ENCODE measurements at regions not wholly inside any gene's neighbourhood (a gene's known extent, or its start where the extent isn't known, plus 50 kb on each side); places are given as distances from the start of the nearest gene placed in this dataset.

- DNase-seq (no peak), ATAC-seq (no peak)
- Mint-ChIP-seq H3K4me3 (no peak overlapping the region), H3K27me3 (ENCODE audit: low read depth in 2 of 2) (no peaks in the 10 kb centered on the region), H3K9me3 (peaks cover 11 to 12% of the 10 kb centered on the region in 2 donors), H3K4me1 (no peaks in the 10 kb centered on the region), H3K36me3 (peaks cover 5% of the 10 kb centered on the region), H3K27ac (no peak overlapping the region)
- H3K4me1 ChIP-seq (ENCODE audit: control insufficient read depth, insufficient read depth, low read length), result no peaks in the 10 kb centered on the region
- no peak for TF ChIP-seq CTCF (IDR thresholded peaks at IDR 0.05)
- intact Hi-C loops (cut with micrococcal nuclease), result no loop called here
- H3K27ac ChIP-seq (ENCODE audit: low read length), result no peak overlapping the region
- H3K36me3 ChIP-seq (ENCODE audit: control insufficient read depth, insufficient read depth, low read length), result no peaks in the 10 kb centered on the region
- WGBS (ENCODE audit: insufficient coverage), result 100% methylated on average over 1 of the region's 2 CpGs
- H3K27me3 ChIP-seq (ENCODE audit: control insufficient read depth, insufficient read depth, low read length), result no peaks in the 10 kb centered on the region
- no peak overlapping the region for H3K4me3 ChIP-seq (ENCODE audit: low read length)
- H3K9me3 ChIP-seq (ENCODE audit: control insufficient read depth, insufficient read depth, low read length), result no peaks in the 10 kb centered on the region
Observed at GRCh38 chr4:176999935-177000543, 207.3 kb upstream of the VEGFC start.

GRCh38 chr4:177001271-177002175 is 208.8 kb upstream of the VEGFC start:
- Histone ChIP-seq H3K4me3 (ENCODE audit: low read length) (no peak overlapping the region), H3K27ac (ENCODE audit: low read length) (no peak overlapping the region), H3K36me3 (ENCODE audit: control insufficient read depth, insufficient read depth, low read length) (no peaks in the 10 kb centered on the region), H3K4me1 (ENCODE audit: control insufficient read depth, insufficient read depth, low read length) (no peaks in the 10 kb centered on the region), H3K9me3 (ENCODE audit: control insufficient read depth, insufficient read depth, low read length) (no peaks in the 10 kb centered on the region), H3K27me3 (ENCODE audit: control insufficient read depth, insufficient read depth, low read length) (no peaks in the 10 kb centered on the region)
- WGBS (ENCODE audit: insufficient coverage), result 82% methylated on average over 2 of the region's 3 CpGs
- Mint-ChIP-seq H3K4me3 (no peak overlapping the region), H3K27ac (no peak overlapping the region), H3K4me1 (no peaks in the 10 kb centered on the region), H3K9me3 (peaks cover 12% of the 10 kb centered on the region in 2 donors), H3K36me3 (no peaks in the 10 kb centered on the region), H3K27me3 (ENCODE audit: low read depth in 2 of 2) (no peaks in the 10 kb centered on the region)
- ATAC-seq (no peak), DNase-seq (no peak)
- intact Hi-C loops (cut with micrococcal nuclease), result no loop called here
- TF ChIP-seq CTCF (IDR thresholded peaks at IDR 0.05), result no peak

GRCh38 chr4:177005674-177006230 is 213.0 kb upstream of the VEGFC start:
- no peak overlapping the region for H3K4me3 Mint-ChIP-seq
- H3K27me3 ChIP-seq (ENCODE audit: control insufficient read depth, insufficient read depth, low read length), result no peaks in the 10 kb centered on the region
- no peak overlapping the region for H3K4me3 ChIP-seq (ENCODE audit: low read length)
- ATAC-seq, result no peak
- H3K9me3 Mint-ChIP-seq, result peaks cover 9 to 13% of the 10 kb centered on the region in 2 donors
- H3K4me1 Mint-ChIP-seq, result no peaks in the 10 kb centered on the region
- no peak overlapping the region for H3K27ac ChIP-seq (ENCODE audit: low read length)
- H3K4me1 ChIP-seq (ENCODE audit: control insufficient read depth, insufficient read depth, low read length), result no peaks in the 10 kb centered on the region
- no peaks in the 10 kb centered on the region for H3K27me3 Mint-ChIP-seq (ENCODE audit: low read depth in 2 of 2)
- DNase-seq, result no peak
- H3K36me3 ChIP-seq (ENCODE audit: control insufficient read depth, insufficient read depth, low read length), result no peaks in the 10 kb centered on the region
- no peak for TF ChIP-seq CTCF (IDR thresholded peaks at IDR 0.05)
- H3K27ac Mint-ChIP-seq, result no peak overlapping the region
- 69% methylated on average over 3 of the region's 3 CpGs for WGBS (ENCODE audit: insufficient coverage)
- no peaks in the 10 kb centered on the region for H3K36me3 Mint-ChIP-seq
- no peaks in the 10 kb centered on the region for H3K9me3 ChIP-seq (ENCODE audit: control insufficient read depth, insufficient read depth, low read length)
- intact Hi-C loops (cut with micrococcal nuclease), result no loop called here

All from natural killer cell (primary cell).